ENCODE measurements at regions not wholly inside any gene's neighbourhood (a gene's known extent, or its start where the extent isn't known, plus 50 kb on each side); places are given as distances from the start of the nearest gene placed in this dataset.

GRCh38 chr14:48914921-48915320, 671.3 kb downstream of the RPS29 start:
- TF ChIP-seq CTCF (IDR thresholded peaks at IDR 0.05; ENCODE audit: borderline replicate concordance, insufficient read depth, low read depth, low read length): no peak
- H3K4me3 ChIP-seq (ENCODE audit: low read depth, low read length): no peak overlapping the region

- no peak overlapping the region for H3K4me3 ChIP-seq (ENCODE audit: low read depth, low read length)
- no peak for TF ChIP-seq CTCF (IDR thresholded peaks at IDR 0.05; ENCODE audit: borderline replicate concordance, insufficient read depth, low read depth, low read length)
These were observed 671.8 kb downstream of the RPS29 start for GRCh38 chr14:48914382-48914781.

GRCh38 chr14:48900565-48900964, 685.6 kb downstream of the RPS29 start:
- H3K4me3 ChIP-seq (ENCODE audit: low read depth, low read length): no peak overlapping the region
- no peak for TF ChIP-seq CTCF (IDR thresholded peaks at IDR 0.05; ENCODE audit: borderline replicate concordance, insufficient read depth, low read depth, low read length)

- H3K4me3 ChIP-seq (ENCODE audit: low read depth, low read length): no peak overlapping the region
- no peak for TF ChIP-seq CTCF (IDR thresholded peaks at IDR 0.05; ENCODE audit: borderline replicate concordance, insufficient read depth, low read depth, low read length)
These were observed 695.8 kb downstream of the RPS29 start for GRCh38 chr14:48890333-48890732.

GRCh38 chr14:48876806-48877340, 709.3 kb downstream of the RPS29 start:
- no peak overlapping the region for H3K4me3 ChIP-seq (ENCODE audit: low read depth, low read length)
- no peak for TF ChIP-seq CTCF (IDR thresholded peaks at IDR 0.05; ENCODE audit: borderline replicate concordance, insufficient read depth, low read depth, low read length)

GRCh38 chr14:48874711-48875110, 711.5 kb downstream of the RPS29 start:
- no peak for TF ChIP-seq CTCF (IDR thresholded peaks at IDR 0.05; ENCODE audit: borderline replicate concordance, insufficient read depth, low read depth, low read length)
- no peak overlapping the region for H3K4me3 ChIP-seq (ENCODE audit: low read depth, low read length)

- TF ChIP-seq CTCF (IDR thresholded peaks at IDR 0.05; ENCODE audit: borderline replicate concordance, insufficient read depth, low read depth, low read length): no peak
- H3K4me3 ChIP-seq (ENCODE audit: low read depth, low read length): no peak overlapping the region
These were observed 728.8 kb downstream of the RPS29 start for GRCh38 chr14:48857366-48857765.
